Ovary (tissue), 7 donors: ENCODE measurements at regions not wholly inside any gene's neighbourhood (a gene's known extent, or its start where the extent isn't known, plus 50 kb on each side); places are given as distances from the start of the nearest gene placed in this dataset.

Source experiments
- DNase-seq, 5 donors: peaks; one replicate each; pipeline ENCODE4 v3.0.0-alpha.2; 2019 to 2020
- H3K27ac ChIP-seq, 2 donors: fragments of 200-600 bp; one replicate each; pipeline versions ENCODE4 v1.5.1 to v1.8.0; 2019 to 2022
- H3K27me3 ChIP-seq: fragments of 200-600 bp; one replicate; pipeline ENCODE4 v1.8.0; 2022
- H3K36me3 ChIP-seq: fragments of 200-600 bp; sonication (generic); one replicate; pipeline ENCODE4 v1.5.1; 2019
- H3K4me1 ChIP-seq: one replicate; pipeline ENCODE4 v1.8.1; 2013; ENCODE audit warnings: mild to moderate bottlenecking, moderate library complexity; ENCODE audit not compliant: insufficient read depth
- H3K4me3 ChIP-seq: fragments of 200-600 bp; sonication (generic); one replicate; pipeline ENCODE4 v1.5.1; 2017
- H3K9me3 ChIP-seq, 2 donors: fragments of 200-600 bp in 1 of 2; sonication (generic) in 1 of 2; one replicate each; pipeline versions ENCODE4 v1.5.1 to v1.8.1; 2013 to 2019; ENCODE audit warnings: mild to moderate bottlenecking in 1 of 2, moderate library complexity in 1 of 2
- EP300 ChIP-seq: sonication (generic); formaldehyde crosslinking; IDR thresholded peaks from one replicate; pipeline ENCODE4 v1.6.1; 2017; ENCODE audit warnings: antibody characterized with exemption
- POLR2A ChIP-seq: fragments of 450-650 bp; IDR thresholded peaks from one replicate; pipeline ENCODE4 v1.6.1; 2017; ENCODE audit warnings: antibody characterized with exemption, mild to moderate bottlenecking, moderate library complexity
- WGBS, 3 donors: extraction: QIAGEN DNeasy Blood & Tissue Kit in 1 of 3; methylation state at CpG; one replicate each; pipeline versions ENCODE4 v1.1.5 to v1.1.7; 2013 to 2017; 5-methylcytosine and 5-hydroxymethylcytosine counted together
- intact Hi-C, 4 donors: fragments of 100-400 bp; cut with DNase I; formaldehyde crosslinking; loops; one replicate each; pipeline versions ENCODE4 v1.11.0 to v1.15.1; 2022 to 2023
- TF ChIP-seq, protein P1 (sequence below), 3 donors: fragments of 450-650 bp in 2 of 3; fragments of 200-600 bp in 1 of 3; IDR thresholded peaks; one replicate each; pipeline versions ENCODE4 v1.5.1 to v1.8.0; 2016 to 2022; ENCODE audit warnings: antibody characterized with exemption in 3 of 3, mild to moderate bottlenecking in 1 of 3
- donor health status: DM: no; HTN: no; CAD: no; lungs with moderate emphysema.
- donor health status: DM: no; HTN: no; CAD: no.
- donor health status: Bipolar disorder and iron deficiency.
- donor health status: DM: no; HTN: no; CAD: no.
- donor health status: DM: yes; HTN: yes; CAD: no.

DNA sequence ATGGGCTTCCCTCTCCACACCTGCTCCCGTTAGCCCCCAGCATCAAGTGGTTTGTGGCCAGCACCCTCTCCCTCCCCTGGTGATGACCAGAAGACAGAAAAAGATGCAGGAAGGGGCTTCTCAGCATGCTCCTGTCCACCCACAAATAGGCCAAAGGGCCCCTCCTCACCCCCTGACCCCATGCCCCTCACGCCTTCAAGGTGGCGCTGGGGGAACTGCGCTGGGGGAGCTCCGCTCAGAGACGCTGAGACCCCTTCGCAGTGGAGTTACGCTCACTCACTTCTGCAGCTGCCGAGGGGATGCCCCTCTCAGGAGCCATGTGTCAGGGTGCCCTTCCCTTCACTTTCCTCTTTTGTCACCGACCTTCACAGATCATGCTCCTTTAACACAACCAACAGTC is 92.0 kb downstream of the PSMB1 start:
- DNase-seq: no peak
- no peaks in the 10 kb centered on the region for H3K36me3 ChIP-seq
- 83 to 89% (median 87%) methylated on average over 10 of the region's 10 CpGs for WGBS, 3 donors
- no peaks in the 10 kb centered on the region for H3K9me3 ChIP-seq
- H3K4me3 ChIP-seq: no peak overlapping the region
- H3K27ac ChIP-seq: no peak overlapping the region
- intact Hi-C loops: no loop called here
- no peaks in the 10 kb centered on the region for H3K4me1 ChIP-seq
- no peaks in the 10 kb centered on the region for H3K27me3 ChIP-seq
- TF ChIP-seq POLR2A: no peak
- TF ChIP-seq, protein P1, sequence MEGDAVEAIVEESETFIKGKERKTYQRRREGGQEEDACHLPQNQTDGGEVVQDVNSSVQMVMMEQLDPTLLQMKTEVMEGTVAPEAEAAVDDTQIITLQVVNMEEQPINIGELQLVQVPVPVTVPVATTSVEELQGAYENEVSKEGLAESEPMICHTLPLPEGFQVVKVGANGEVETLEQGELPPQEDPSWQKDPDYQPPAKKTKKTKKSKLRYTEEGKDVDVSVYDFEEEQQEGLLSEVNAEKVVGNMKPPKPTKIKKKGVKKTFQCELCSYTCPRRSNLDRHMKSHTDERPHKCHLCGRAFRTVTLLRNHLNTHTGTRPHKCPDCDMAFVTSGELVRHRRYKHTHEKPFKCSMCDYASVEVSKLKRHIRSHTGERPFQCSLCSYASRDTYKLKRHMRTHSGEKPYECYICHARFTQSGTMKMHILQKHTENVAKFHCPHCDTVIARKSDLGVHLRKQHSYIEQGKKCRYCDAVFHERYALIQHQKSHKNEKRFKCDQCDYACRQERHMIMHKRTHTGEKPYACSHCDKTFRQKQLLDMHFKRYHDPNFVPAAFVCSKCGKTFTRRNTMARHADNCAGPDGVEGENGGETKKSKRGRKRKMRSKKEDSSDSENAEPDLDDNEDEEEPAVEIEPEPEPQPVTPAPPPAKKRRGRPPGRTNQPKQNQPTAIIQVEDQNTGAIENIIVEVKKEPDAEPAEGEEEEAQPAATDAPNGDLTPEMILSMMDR (IDR thresholded peaks at IDR 0.05): no peak
- TF ChIP-seq EP300: no peak

- intact Hi-C loops: no loop called here
- no peaks in the 10 kb centered on the region for H3K9me3 ChIP-seq
- no peaks in the 10 kb centered on the region for H3K27me3 ChIP-seq
- TF ChIP-seq, protein P1 (IDR thresholded peaks at IDR 0.05): no peak
- TF ChIP-seq POLR2A (no peak), EP300 (no peak)
- no peaks in the 10 kb centered on the region for H3K4me1 ChIP-seq
- H3K36me3 ChIP-seq: no peaks in the 10 kb centered on the region
- no peak for DNase-seq
- H3K4me3 ChIP-seq: no peak overlapping the region
- no peak overlapping the region for H3K27ac ChIP-seq
- 92 to 93% (median 92%) methylated on average over 7 of the region's 7 CpGs for WGBS, 3 donors
Measured at GRCh38 chr6:170460641-170461040, 92.5 kb downstream of the PSMB1 start.

- no peak for DNase-seq
- H3K4me1 ChIP-seq: no peaks in the 10 kb centered on the region
- no peaks in the 10 kb centered on the region for H3K27me3 ChIP-seq
- TF ChIP-seq, protein P1 (IDR thresholded peaks at IDR 0.05): no peak
- TF ChIP-seq EP300: no peak
- intact Hi-C loops: no loop called here
- no peaks in the 10 kb centered on the region for H3K9me3 ChIP-seq
- H3K27ac ChIP-seq: no peak overlapping the region
- WGBS, 3 donors: 54 to 58% (median 56%) methylated on average over 6 of the region's 6 CpGs
- no peak overlapping the region for H3K4me3 ChIP-seq
- H3K36me3 ChIP-seq: no peaks in the 10 kb centered on the region
Measured at GRCh38 chr6:170459451-170459850, 93.7 kb downstream of the PSMB1 start.

- H3K27ac ChIP-seq: no peak overlapping the region
- no peak overlapping the region for H3K4me3 ChIP-seq
- DNase-seq: no peak
- no peaks in the 10 kb centered on the region for H3K9me3 ChIP-seq
- 56 to 66% (median 60%) methylated on average over 11 of the region's 11 CpGs for WGBS, 3 donors
- no peaks in the 10 kb centered on the region for H3K4me1 ChIP-seq
- H3K36me3 ChIP-seq: no peaks in the 10 kb centered on the region
- H3K27me3 ChIP-seq: no peaks in the 10 kb centered on the region
- TF ChIP-seq, protein P1 (IDR thresholded peaks at IDR 0.05): no peak
- TF ChIP-seq POLR2A (no peak), EP300 (no peak)
- intact Hi-C loops: no loop called here
Measured at GRCh38 chr6:170456886-170457698, 96.0 kb downstream of the PSMB1 start.
